HL-60 (cell line): ENCODE measurements at regions not wholly inside any gene's neighbourhood (a gene's known extent, or its start where the extent isn't known, plus 50 kb on each side); places are given as distances from the start of the nearest gene placed in this dataset.

Experiments used
- CTCF ChIP-seq: IDR thresholded peaks from one replicate; pipeline ENCODE4 v1.5.1; 2011; ENCODE audit warnings: low read length, control low read depth, inconsistent platforms; ENCODE audit not compliant: insufficient read depth
- GABPA ChIP-seq: IDR thresholded peaks from 2 replicates; pipeline ENCODE4 v1.6.1; 2012; ENCODE audit warnings: low read depth
- POLR2AphosphoS5 ChIP-seq: IDR thresholded peaks from 2 replicates; pipeline ENCODE4 v1.6.1; 2012; ENCODE audit warnings: low read depth
- TF ChIP-seq, protein P1 (sequence below): IDR thresholded peaks from 2 replicates; pipeline ENCODE4 v1.6.1; 2012; ENCODE audit warnings: low read depth; ENCODE audit not compliant: insufficient replicate concordance

DNA sequence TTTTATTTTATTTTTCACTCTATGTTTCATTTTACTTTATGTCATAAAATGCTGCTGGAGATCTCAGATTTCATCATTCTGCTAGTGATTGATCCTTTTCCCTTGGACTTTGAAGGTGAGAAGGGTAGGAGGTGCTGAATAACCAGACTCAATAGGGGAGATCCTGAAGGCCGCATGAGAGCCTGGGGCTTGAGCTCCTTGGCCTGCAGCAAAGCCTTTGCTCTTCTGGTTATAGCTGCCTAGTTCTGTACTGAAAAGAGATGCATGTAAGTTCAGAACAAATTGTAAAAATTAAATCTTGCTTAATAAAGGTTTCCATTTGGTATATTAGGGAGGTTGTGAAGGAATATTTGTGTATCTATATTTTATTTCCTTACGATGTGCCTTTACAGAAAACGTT lies 430.2 kb downstream of the QKI start:
- TF ChIP-seq CTCF, result no peak
- TF ChIP-seq, protein P1, sequence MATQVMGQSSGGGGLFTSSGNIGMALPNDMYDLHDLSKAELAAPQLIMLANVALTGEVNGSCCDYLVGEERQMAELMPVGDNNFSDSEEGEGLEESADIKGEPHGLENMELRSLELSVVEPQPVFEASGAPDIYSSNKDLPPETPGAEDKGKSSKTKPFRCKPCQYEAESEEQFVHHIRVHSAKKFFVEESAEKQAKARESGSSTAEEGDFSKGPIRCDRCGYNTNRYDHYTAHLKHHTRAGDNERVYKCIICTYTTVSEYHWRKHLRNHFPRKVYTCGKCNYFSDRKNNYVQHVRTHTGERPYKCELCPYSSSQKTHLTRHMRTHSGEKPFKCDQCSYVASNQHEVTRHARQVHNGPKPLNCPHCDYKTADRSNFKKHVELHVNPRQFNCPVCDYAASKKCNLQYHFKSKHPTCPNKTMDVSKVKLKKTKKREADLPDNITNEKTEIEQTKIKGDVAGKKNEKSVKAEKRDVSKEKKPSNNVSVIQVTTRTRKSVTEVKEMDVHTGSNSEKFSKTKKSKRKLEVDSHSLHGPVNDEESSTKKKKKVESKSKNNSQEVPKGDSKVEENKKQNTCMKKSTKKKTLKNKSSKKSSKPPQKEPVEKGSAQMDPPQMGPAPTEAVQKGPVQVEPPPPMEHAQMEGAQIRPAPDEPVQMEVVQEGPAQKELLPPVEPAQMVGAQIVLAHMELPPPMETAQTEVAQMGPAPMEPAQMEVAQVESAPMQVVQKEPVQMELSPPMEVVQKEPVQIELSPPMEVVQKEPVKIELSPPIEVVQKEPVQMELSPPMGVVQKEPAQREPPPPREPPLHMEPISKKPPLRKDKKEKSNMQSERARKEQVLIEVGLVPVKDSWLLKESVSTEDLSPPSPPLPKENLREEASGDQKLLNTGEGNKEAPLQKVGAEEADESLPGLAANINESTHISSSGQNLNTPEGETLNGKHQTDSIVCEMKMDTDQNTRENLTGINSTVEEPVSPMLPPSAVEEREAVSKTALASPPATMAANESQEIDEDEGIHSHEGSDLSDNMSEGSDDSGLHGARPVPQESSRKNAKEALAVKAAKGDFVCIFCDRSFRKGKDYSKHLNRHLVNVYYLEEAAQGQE, result no peak
- TF ChIP-seq GABPA, result no peak
- TF ChIP-seq POLR2AphosphoS5, result no peak
